ENCODE measurements at regions not wholly inside any gene's neighbourhood (a gene's known extent, or its start where the extent isn't known, plus 50 kb on each side); places are given as distances from the start of the nearest gene placed in this dataset.

- FAIRE-seq = no peak
- ChIA-PET POLR2A (no interaction called here), CTCF (interaction anchor here (0.7 to 1.4 kb wide), 2 partner anchors 13 to 68 kb away, joined by 3 to 4 read pairs; no protein-coding TSS in a partner anchor), RAD21 (ENCODE audit: unreplicated experiment) (no interaction called here), SMC1A (ENCODE audit: uncharacterized antibody, unreplicated experiment) (interaction anchor here (2.0 kb wide), 1 partner anchor 12 kb away, joined by 4 read pairs; no protein-coding TSS in a partner anchor)
- no peaks in the 10 kb centered on the region for H3K79me2 ChIP-seq (ENCODE audit: control insufficient read depth, insufficient read depth, low read length)
- H3K27ac ChIP-seq (ENCODE audit: control insufficient read depth, insufficient read depth) = no peak overlapping the region
- WGBS (ENCODE audit: insufficient coverage, insufficient replicate concordance, low lambda C conversion rate, missing lambda C conversion rate) = 100% methylated on average over 4 of the region's 4 CpGs
- intact Hi-C loops (cut with micrococcal nuclease; ENCODE audit: unreplicated experiment) = no loop called here
- no peak for ATAC-seq
- no peaks in the 10 kb centered on the region for H4K20me1 ChIP-seq (ENCODE audit: control insufficient read depth, insufficient read depth)
- in situ Hi-C loops (cut with MboI) = no loop called here
- H3K4me3 ChIP-seq = no peak overlapping the region
- H3K36me3 ChIP-seq (ENCODE audit: control insufficient read depth in 2 of 2, insufficient read depth in 2 of 2, low read length in 1 of 2) = no peaks in the 10 kb centered on the region
- BruUV-seq (replicated peaks) = no TSS peak
- no peak overlapping the region for H2AFZ ChIP-seq (ENCODE audit: control insufficient read depth, low read depth, low read length)
- no peak overlapping the region for H3K9ac ChIP-seq (ENCODE audit: control insufficient read depth, insufficient read depth, low read length)
- H3K9me3 ChIP-seq (replicated peaks; ENCODE audit: control insufficient read depth, insufficient read depth, low read length) = no peaks in the 10 kb centered on the region
- H3K4me1 ChIP-seq (ENCODE audit: control insufficient read depth, insufficient read depth, low read length) = no peaks in the 10 kb centered on the region
- no peak for DNase-seq (ENCODE audit: low read depth, low spot score)
- no peak overlapping the region for H3K4me2 ChIP-seq (ENCODE audit: control insufficient read depth, insufficient read depth)
- no peaks in the 10 kb centered on the region for H3K27me3 ChIP-seq (replicated peaks in 1 of 2; ENCODE audit: control insufficient read depth in 2 of 2, insufficient read depth in 2 of 2, low read length in 1 of 2)
- TF ChIP-seq EED (IDR thresholded peaks at IDR 0.05; ENCODE audit: low read depth) (no peak), POLR2AphosphoS5 (IDR thresholded peaks at IDR 0.05; ENCODE audit: low read length) (no peak), YY1 (IDR thresholded peaks at IDR 0.05; ENCODE audit: low read depth, low read length) (no peak), EP300 (IDR thresholded peaks at IDR 0.05; ENCODE audit: borderline replicate concordance in 1 of 2, control insufficient read depth in 1 of 2, low read depth in 2 of 2, low read length in 2 of 2) (no peak), YBX1 (IDR thresholded peaks at IDR 0.05) (no peak), TCF3 (IDR thresholded peaks at IDR 0.05; ENCODE audit: borderline replicate concordance, insufficient read depth, low read depth, low read length) (no peak), GATAD2B (conservative IDR thresholded peaks at IDR 0.05; ENCODE audit: low read depth) (no peak), ATF7 (IDR thresholded peaks at IDR 0.05; ENCODE audit: low read depth) (no peak), GABPA (IDR thresholded peaks at IDR 0.05; ENCODE audit: low read depth) (no peak), MXI1 (IDR thresholded peaks at IDR 0.05; ENCODE audit: low read depth, low read length) (no peak), CHD4 (IDR thresholded peaks at IDR 0.05) (no peak), RB1 (IDR thresholded peaks at IDR 0.05; ENCODE audit: borderline replicate concordance) (no peak), HDGF (IDR thresholded peaks at IDR 0.05) (no peak)
- TF ChIP-seq, protein P1, sequence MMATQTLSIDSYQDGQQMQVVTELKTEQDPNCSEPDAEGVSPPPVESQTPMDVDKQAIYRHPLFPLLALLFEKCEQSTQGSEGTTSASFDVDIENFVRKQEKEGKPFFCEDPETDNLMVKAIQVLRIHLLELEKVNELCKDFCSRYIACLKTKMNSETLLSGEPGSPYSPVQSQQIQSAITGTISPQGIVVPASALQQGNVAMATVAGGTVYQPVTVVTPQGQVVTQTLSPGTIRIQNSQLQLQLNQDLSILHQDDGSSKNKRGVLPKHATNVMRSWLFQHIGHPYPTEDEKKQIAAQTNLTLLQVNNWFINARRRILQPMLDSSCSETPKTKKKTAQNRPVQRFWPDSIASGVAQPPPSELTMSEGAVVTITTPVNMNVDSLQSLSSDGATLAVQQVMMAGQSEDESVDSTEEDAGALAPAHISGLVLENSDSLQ (IDR thresholded peaks at IDR 0.05) = no peak
- TF ChIP-seq, protein P2, sequence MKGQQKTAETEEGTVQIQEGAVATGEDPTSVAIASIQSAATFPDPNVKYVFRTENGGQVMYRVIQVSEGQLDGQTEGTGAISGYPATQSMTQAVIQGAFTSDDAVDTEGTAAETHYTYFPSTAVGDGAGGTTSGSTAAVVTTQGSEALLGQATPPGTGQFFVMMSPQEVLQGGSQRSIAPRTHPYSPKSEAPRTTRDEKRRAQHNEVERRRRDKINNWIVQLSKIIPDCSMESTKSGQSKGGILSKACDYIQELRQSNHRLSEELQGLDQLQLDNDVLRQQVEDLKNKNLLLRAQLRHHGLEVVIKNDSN (IDR thresholded peaks at IDR 0.05; ENCODE audit: borderline replicate concordance, extremely low read length, insufficient read depth, low read depth, low read length) = no peak
- TF ChIP-seq, protein P3, sequence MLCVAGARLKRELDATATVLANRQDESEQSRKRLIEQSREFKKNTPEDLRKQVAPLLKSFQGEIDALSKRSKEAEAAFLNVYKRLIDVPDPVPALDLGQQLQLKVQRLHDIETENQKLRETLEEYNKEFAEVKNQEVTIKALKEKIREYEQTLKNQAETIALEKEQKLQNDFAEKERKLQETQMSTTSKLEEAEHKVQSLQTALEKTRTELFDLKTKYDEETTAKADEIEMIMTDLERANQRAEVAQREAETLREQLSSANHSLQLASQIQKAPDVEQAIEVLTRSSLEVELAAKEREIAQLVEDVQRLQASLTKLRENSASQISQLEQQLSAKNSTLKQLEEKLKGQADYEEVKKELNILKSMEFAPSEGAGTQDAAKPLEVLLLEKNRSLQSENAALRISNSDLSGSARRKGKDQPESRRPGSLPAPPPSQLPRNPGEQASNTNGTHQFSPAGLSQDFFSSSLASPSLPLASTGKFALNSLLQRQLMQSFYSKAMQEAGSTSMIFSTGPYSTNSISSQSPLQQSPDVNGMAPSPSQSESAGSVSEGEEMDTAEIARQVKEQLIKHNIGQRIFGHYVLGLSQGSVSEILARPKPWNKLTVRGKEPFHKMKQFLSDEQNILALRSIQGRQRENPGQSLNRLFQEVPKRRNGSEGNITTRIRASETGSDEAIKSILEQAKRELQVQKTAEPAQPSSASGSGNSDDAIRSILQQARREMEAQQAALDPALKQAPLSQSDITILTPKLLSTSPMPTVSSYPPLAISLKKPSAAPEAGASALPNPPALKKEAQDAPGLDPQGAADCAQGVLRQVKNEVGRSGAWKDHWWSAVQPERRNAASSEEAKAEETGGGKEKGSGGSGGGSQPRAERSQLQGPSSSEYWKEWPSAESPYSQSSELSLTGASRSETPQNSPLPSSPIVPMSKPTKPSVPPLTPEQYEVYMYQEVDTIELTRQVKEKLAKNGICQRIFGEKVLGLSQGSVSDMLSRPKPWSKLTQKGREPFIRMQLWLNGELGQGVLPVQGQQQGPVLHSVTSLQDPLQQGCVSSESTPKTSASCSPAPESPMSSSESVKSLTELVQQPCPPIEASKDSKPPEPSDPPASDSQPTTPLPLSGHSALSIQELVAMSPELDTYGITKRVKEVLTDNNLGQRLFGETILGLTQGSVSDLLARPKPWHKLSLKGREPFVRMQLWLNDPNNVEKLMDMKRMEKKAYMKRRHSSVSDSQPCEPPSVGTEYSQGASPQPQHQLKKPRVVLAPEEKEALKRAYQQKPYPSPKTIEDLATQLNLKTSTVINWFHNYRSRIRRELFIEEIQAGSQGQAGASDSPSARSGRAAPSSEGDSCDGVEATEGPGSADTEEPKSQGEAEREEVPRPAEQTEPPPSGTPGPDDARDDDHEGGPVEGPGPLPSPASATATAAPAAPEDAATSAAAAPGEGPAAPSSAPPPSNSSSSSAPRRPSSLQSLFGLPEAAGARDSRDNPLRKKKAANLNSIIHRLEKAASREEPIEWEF (IDR thresholded peaks at IDR 0.05; ENCODE audit: insufficient replicate concordance, low read depth, low read length) = no peak
Measured at GRCh38 chr4:123300222-123301039, 96.2 kb upstream of the SPRY1 start.
